IPS-18a (cell line): ENCODE measurements at regions not wholly inside any gene's neighbourhood (a gene's known extent, or its start where the extent isn't known, plus 50 kb on each side); places are given as distances from the start of the nearest gene placed in this dataset.

ENCODE experiments used
- H3K27ac ChIP-seq: one replicate; pipeline ENCODE4 v1.5.1; 2013; ENCODE audit warnings: low read length
- H3K27me3 ChIP-seq: one replicate; pipeline ENCODE4 v1.6.1; 2013; ENCODE audit warnings: mild to moderate bottlenecking, low read length; ENCODE audit not compliant: control insufficient read depth, insufficient read depth
- H3K36me3 ChIP-seq: one replicate; pipeline ENCODE4 v1.6.1; 2013; ENCODE audit warnings: low read depth, low read length; ENCODE audit not compliant: control insufficient read depth
- H3K4me1 ChIP-seq: one replicate; pipeline ENCODE4 v1.6.1; 2013; ENCODE audit warnings: low read depth, low read length; ENCODE audit not compliant: control insufficient read depth
- H3K4me3 ChIP-seq: one replicate; pipeline ENCODE4 v1.5.1; 2013; ENCODE audit warnings: low read length
- H3K9ac ChIP-seq: one replicate; pipeline ENCODE4 v1.6.1; 2013; ENCODE audit warnings: mild to moderate bottlenecking, low read length, moderate library complexity
- H3K9me3 ChIP-seq: one replicate; pipeline ENCODE4 v1.6.1; 2013; ENCODE audit warnings: low read depth, low read length; ENCODE audit not compliant: control insufficient read depth

- H3K4me3 ChIP-seq = no peak overlapping the region
- no peaks in the 10 kb centered on the region for H3K4me1 ChIP-seq
- no peaks in the 10 kb centered on the region for H3K27me3 ChIP-seq
- no peak overlapping the region for H3K27ac ChIP-seq
- no peaks in the 10 kb centered on the region for H3K36me3 ChIP-seq
- H3K9ac ChIP-seq = no peak overlapping the region
- no peaks in the 10 kb centered on the region for H3K9me3 ChIP-seq
These were observed 108.2 kb upstream of the KLF4 start for GRCh38 chr9:107597743-107598217.

- H3K36me3 ChIP-seq = no peaks in the 10 kb centered on the region
- no peaks in the 10 kb centered on the region for H3K9me3 ChIP-seq
- H3K27me3 ChIP-seq = no peaks in the 10 kb centered on the region
- no peaks in the 10 kb centered on the region for H3K4me1 ChIP-seq
- no peak overlapping the region for H3K4me3 ChIP-seq
- H3K27ac ChIP-seq = no peak overlapping the region
- no peak overlapping the region for H3K9ac ChIP-seq
These were observed 105.5 kb upstream of the KLF4 start for GRCh38 chr9:107594908-107595530.

GRCh38 chr9:107593224-107593870 is 103.8 kb upstream of the KLF4 start:
- H3K4me3 ChIP-seq = no peak overlapping the region
- no peak overlapping the region for H3K27ac ChIP-seq
- no peaks in the 10 kb centered on the region for H3K9me3 ChIP-seq
- H3K4me1 ChIP-seq = peaks cover under 1% of the 10 kb centered on the region
- H3K9ac ChIP-seq = no peak overlapping the region
- H3K36me3 ChIP-seq = no peaks in the 10 kb centered on the region
- no peaks in the 10 kb centered on the region for H3K27me3 ChIP-seq

- Histone ChIP-seq H3K4me3 (no peak overlapping the region), H3K9ac (no peak overlapping the region), H3K36me3 (no peaks in the 10 kb centered on the region), H3K27ac (no peak overlapping the region), H3K27me3 (no peaks in the 10 kb centered on the region), H3K4me1 (peaks cover 4% of the 10 kb centered on the region), H3K9me3 (no peaks in the 10 kb centered on the region)
These were observed 102.9 kb upstream of the KLF4 start for GRCh38 chr9:107592424-107592823.

- H3K4me3 ChIP-seq = no peak overlapping the region
- H3K27me3 ChIP-seq = no peaks in the 10 kb centered on the region
- H3K9ac ChIP-seq = no peak overlapping the region
- no peaks in the 10 kb centered on the region for H3K9me3 ChIP-seq
- H3K36me3 ChIP-seq = no peaks in the 10 kb centered on the region
- no peak overlapping the region for H3K27ac ChIP-seq
- peaks cover 4% of the 10 kb centered on the region for H3K4me1 ChIP-seq
These were observed 102.2 kb upstream of the KLF4 start for GRCh38 chr9:107591781-107592180.

GRCh38 chr9:107588393-107588792 is 98.8 kb upstream of the KLF4 start:
- Histone ChIP-seq H3K27ac (no peak overlapping the region), H3K36me3 (no peaks in the 10 kb centered on the region), H3K4me3 (no peak overlapping the region), H3K9ac (no peak overlapping the region), H3K4me1 (peaks cover 4% of the 10 kb centered on the region), H3K9me3 (no peaks in the 10 kb centered on the region), H3K27me3 (no peaks in the 10 kb centered on the region)

GRCh38 chr9:107587191-107587963 is 97.8 kb upstream of the KLF4 start:
- H3K27ac ChIP-seq = no peak overlapping the region
- no peak overlapping the region for H3K9ac ChIP-seq
- no peaks in the 10 kb centered on the region for H3K36me3 ChIP-seq
- H3K9me3 ChIP-seq = no peaks in the 10 kb centered on the region
- no peaks in the 10 kb centered on the region for H3K27me3 ChIP-seq
- no peak overlapping the region for H3K4me3 ChIP-seq
- peaks cover 4% of the 10 kb centered on the region for H3K4me1 ChIP-seq

- Histone ChIP-seq H3K27ac (no peak overlapping the region), H3K36me3 (no peaks in the 10 kb centered on the region), H3K27me3 (no peaks in the 10 kb centered on the region), H3K4me3 (no peak overlapping the region), H3K4me1 (peaks cover 4% of the 10 kb centered on the region), H3K9me3 (no peaks in the 10 kb centered on the region), H3K9ac (no peak overlapping the region)
These were observed 96.9 kb upstream of the KLF4 start for GRCh38 chr9:107586493-107586892.

GRCh38 chr9:107585465-107585864 is 95.9 kb upstream of the KLF4 start:
- no peak overlapping the region for H3K9ac ChIP-seq
- H3K4me3 ChIP-seq = no peak overlapping the region
- no peaks in the 10 kb centered on the region for H3K36me3 ChIP-seq
- no peaks in the 10 kb centered on the region for H3K27me3 ChIP-seq
- no peaks in the 10 kb centered on the region for H3K9me3 ChIP-seq
- H3K27ac ChIP-seq = no peak overlapping the region
- H3K4me1 ChIP-seq = peaks cover 4% of the 10 kb centered on the region

- Histone ChIP-seq H3K9ac (no peak overlapping the region), H3K9me3 (no peaks in the 10 kb centered on the region), H3K27ac (no peak overlapping the region), H3K27me3 (no peaks in the 10 kb centered on the region), H3K4me1 (peaks cover 4% of the 10 kb centered on the region), H3K36me3 (no peaks in the 10 kb centered on the region), H3K4me3 (no peak overlapping the region)
These were observed 95.4 kb upstream of the KLF4 start for GRCh38 chr9:107584944-107585343.

GRCh38 chr9:107584186-107584585 is 94.6 kb upstream of the KLF4 start:
- H3K36me3 ChIP-seq = no peaks in the 10 kb centered on the region
- H3K9ac ChIP-seq = no peak overlapping the region

More at GRCh38 chr9:107584186-107584585, 94.6 kb upstream of the KLF4 start:
- Histone ChIP-seq H3K27ac (no peak overlapping the region), H3K4me3 (no peak overlapping the region), H3K9me3 (no peaks in the 10 kb centered on the region), H3K4me1 (peaks cover 4% of the 10 kb centered on the region), H3K27me3 (no peaks in the 10 kb centered on the region)
